KMS-11 (cell line): ENCODE measurements at regions not wholly inside any gene's neighbourhood (a gene's known extent, or its start where the extent isn't known, plus 50 kb on each side); places are given as distances from the start of the nearest gene placed in this dataset.

ENCODE experiments used
- H2AFZ ChIP-seq: fragments of 200-600 bp; sonication (generic); 2 replicates; pipeline ENCODE4 v1.6.1; 2016; ENCODE audit warnings: antibody characterized with exemption, mixed run types, low read depth
- H3K27ac ChIP-seq: fragments of 200-600 bp; sonication (generic); 2 replicates; pipeline ENCODE4 v1.6.1; 2016; ENCODE audit warnings: mild to moderate bottlenecking, mixed run types
- H3K27me3 ChIP-seq: fragments of 200-600 bp; sonication (generic); 2 replicates; pipeline ENCODE4 v1.6.1; 2017; ENCODE audit warnings: mild to moderate bottlenecking, low read depth, mixed run types, moderate library complexity; ENCODE audit not compliant: insufficient read depth
- H3K36me3 ChIP-seq: fragments of 200-600 bp; sonication (generic); 2 replicates; pipeline ENCODE4 v1.6.1; 2017; ENCODE audit warnings: mild to moderate bottlenecking, mixed run types; ENCODE audit not compliant: insufficient read depth
- H3K4me1 ChIP-seq: fragments of 200-600 bp; sonication (generic); 2 replicates; pipeline ENCODE4 v1.6.1; 2016; ENCODE audit warnings: mild to moderate bottlenecking, low read depth, mixed run types; ENCODE audit not compliant: poor library complexity, severe bottlenecking
- H3K4me2 ChIP-seq: fragments of 200-600 bp; sonication (generic); 2 replicates; pipeline ENCODE4 v1.7.0; 2016; ENCODE audit warnings: mild to moderate bottlenecking, mixed run types
- H3K4me3 ChIP-seq: fragments of 200-600 bp; sonication (generic); IDR thresholded peaks from 2 replicates; pipeline ENCODE4 v1.6.1; 2017; ENCODE audit warnings: low read depth, low read length, mixed read lengths; ENCODE audit not compliant: insufficient read depth
- H3K79me2 ChIP-seq: fragments of 200-600 bp; sonication (generic); 2 replicates; pipeline ENCODE4 v1.6.1; 2016; ENCODE audit warnings: low read depth, mixed run types; ENCODE audit not compliant: insufficient read depth
- H3K9ac ChIP-seq: fragments of 200-600 bp; sonication (generic); 2 replicates; pipeline ENCODE4 v1.6.1; 2016; ENCODE audit warnings: mild to moderate bottlenecking, mixed run types
- H4K20me1 ChIP-seq: fragments of 200-600 bp; sonication (generic); 2 replicates; pipeline ENCODE4 v1.6.1; 2016; ENCODE audit warnings: mild to moderate bottlenecking, mixed run types; ENCODE audit not compliant: insufficient read depth
- TF ChIP-seq, protein P1 (sequence below): fragments of 200-600 bp; sonication (generic); conservative IDR thresholded peaks from 2 replicates; pipeline ENCODE4 v1.6.1; 2017; ENCODE audit warnings: low read depth, mild to moderate bottlenecking, antibody characterized with exemption, low read length, moderate library complexity, mixed read lengths

DNA sequence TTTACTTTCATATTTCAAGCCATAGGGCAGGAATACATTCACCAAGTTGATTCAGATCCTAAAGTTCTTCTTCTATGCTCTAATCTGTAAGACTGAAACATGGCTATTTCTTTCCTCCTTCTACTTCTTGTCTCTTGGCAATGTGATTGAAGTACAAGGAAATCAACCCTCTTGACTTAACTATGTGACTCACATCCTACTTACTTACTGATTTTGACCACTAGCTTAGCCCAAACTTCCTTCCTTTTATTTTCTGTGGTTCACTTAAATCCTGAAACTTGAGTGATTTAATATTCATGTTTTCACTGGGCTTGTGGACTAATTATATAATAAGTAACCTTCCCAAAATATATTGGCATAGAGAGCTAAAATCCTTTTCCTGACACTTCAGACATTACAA lies 111.2 kb upstream of the NOVA1 start:
- Histone ChIP-seq H3K4me2 (no peak overlapping the region), H3K4me1 (no peaks in the 10 kb centered on the region), H3K9ac (no peak overlapping the region), H3K27ac (no peak overlapping the region), H3K27me3 (no peaks in the 10 kb centered on the region), H4K20me1 (no peaks in the 10 kb centered on the region), H3K4me3 (no peak overlapping the region), H2AFZ (no peak overlapping the region), H3K36me3 (no peaks in the 10 kb centered on the region), H3K79me2 (no peaks in the 10 kb centered on the region)
- TF ChIP-seq, protein P1, sequence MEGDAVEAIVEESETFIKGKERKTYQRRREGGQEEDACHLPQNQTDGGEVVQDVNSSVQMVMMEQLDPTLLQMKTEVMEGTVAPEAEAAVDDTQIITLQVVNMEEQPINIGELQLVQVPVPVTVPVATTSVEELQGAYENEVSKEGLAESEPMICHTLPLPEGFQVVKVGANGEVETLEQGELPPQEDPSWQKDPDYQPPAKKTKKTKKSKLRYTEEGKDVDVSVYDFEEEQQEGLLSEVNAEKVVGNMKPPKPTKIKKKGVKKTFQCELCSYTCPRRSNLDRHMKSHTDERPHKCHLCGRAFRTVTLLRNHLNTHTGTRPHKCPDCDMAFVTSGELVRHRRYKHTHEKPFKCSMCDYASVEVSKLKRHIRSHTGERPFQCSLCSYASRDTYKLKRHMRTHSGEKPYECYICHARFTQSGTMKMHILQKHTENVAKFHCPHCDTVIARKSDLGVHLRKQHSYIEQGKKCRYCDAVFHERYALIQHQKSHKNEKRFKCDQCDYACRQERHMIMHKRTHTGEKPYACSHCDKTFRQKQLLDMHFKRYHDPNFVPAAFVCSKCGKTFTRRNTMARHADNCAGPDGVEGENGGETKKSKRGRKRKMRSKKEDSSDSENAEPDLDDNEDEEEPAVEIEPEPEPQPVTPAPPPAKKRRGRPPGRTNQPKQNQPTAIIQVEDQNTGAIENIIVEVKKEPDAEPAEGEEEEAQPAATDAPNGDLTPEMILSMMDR, result no peak

DNA sequence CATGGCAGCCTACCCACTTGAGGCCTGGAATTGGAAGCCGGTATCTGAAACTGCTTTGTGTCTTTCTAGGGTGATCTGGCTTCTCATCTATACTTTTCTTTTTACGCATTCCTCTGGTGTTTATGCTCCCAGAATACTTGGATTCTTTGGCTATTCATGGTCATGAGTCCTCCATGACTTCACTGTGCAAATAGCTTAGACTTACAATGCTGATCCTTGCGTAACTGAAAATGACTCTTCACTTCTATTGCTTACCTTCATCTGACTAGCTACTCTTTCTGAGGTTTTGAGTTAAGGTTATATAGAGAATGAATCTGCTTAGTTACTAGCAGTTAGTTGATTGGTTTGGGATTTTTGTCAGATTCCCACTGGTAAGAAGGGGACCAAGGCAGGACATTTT lies 121.7 kb upstream of the NOVA1 start:
- Histone ChIP-seq H3K36me3 (no peaks in the 10 kb centered on the region), H2AFZ (no peak overlapping the region), H3K4me3 (no peak overlapping the region), H3K4me2 (no peak overlapping the region), H3K79me2 (no peaks in the 10 kb centered on the region), H4K20me1 (no peaks in the 10 kb centered on the region), H3K4me1 (no peaks in the 10 kb centered on the region), H3K9ac (no peak overlapping the region), H3K27ac (no peak overlapping the region), H3K27me3 (no peaks in the 10 kb centered on the region)
- TF ChIP-seq, protein P1, result no peak

DNA sequence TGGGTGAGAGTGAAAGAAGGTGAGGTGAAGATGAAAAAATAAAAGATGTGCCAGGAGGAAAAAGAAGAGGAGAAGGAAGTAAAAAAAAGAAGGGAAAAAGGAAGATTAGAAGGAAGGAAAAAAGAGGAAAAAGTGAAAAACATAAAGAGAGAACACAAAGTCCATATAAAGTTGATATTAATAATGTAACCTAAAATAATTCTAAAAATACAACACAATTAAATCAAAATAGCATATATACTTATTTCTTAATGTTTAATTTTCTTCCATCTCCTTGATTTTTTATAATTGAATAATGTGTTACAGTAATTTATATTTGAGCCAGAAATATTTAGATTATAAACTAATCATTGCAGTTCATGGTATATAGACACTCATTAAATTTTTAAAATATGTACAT lies 124.4 kb upstream of the NOVA1 start:
- Histone ChIP-seq H3K79me2 (no peaks in the 10 kb centered on the region), H3K4me1 (no peaks in the 10 kb centered on the region), H4K20me1 (no peaks in the 10 kb centered on the region), H2AFZ (no peak overlapping the region), H3K4me2 (no peak overlapping the region), H3K4me3 (no peak overlapping the region), H3K36me3 (no peaks in the 10 kb centered on the region), H3K27me3 (no peaks in the 10 kb centered on the region), H3K9ac (no peak overlapping the region), H3K27ac (no peak overlapping the region)
- TF ChIP-seq, protein P1, result no peak

DNA sequence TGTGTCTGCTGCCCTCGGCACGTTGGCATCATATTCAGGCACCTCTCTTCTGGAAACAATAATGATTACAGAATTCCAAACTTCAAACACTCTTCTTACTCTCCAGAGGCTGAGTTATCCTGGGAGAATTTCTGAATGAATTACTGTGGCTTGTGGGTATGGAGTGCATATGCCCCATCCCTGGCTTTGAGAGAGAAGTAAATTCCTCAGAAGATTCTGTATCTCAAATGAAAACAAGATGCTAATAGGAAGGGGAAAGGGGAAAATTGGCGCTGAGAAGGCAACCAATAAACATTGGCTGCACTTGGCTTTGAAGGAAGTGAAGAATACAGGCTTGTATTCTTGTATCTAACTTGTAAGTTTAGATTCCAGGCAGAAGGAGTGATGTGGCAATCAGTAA lies 132.0 kb upstream of the NOVA1 start:
- H3K79me2 ChIP-seq, result no peaks in the 10 kb centered on the region
- TF ChIP-seq, protein P1, result no peak
- H3K4me1 ChIP-seq, result no peaks in the 10 kb centered on the region
- H2AFZ ChIP-seq, result no peak overlapping the region
- H3K27ac ChIP-seq, result no peak overlapping the region
- no peak overlapping the region for H3K4me3 ChIP-seq
- H3K4me2 ChIP-seq, result no peak overlapping the region
- H3K9ac ChIP-seq, result no peak overlapping the region
- no peaks in the 10 kb centered on the region for H3K27me3 ChIP-seq
- H4K20me1 ChIP-seq, result no peaks in the 10 kb centered on the region
- H3K36me3 ChIP-seq, result no peaks in the 10 kb centered on the region
